SH-SY5Y (cell line): ENCODE measurements at regions not wholly inside any gene's neighbourhood (a gene's known extent, or its start where the extent isn't known, plus 50 kb on each side); places are given as distances from the start of the nearest gene placed in this dataset.

Experiments
- GATA2 ChIP-seq: IDR thresholded peaks from 2 replicates; pipeline ENCODE4 v1.6.1; 2011; ENCODE audit warnings: mild to moderate bottlenecking, low read depth, low read length
- GATA3 ChIP-seq: IDR thresholded peaks from 2 replicates; pipeline ENCODE4 v1.6.1; 2011; ENCODE audit warnings: low read depth, mild to moderate bottlenecking, low read length, moderate library complexity

DNA sequence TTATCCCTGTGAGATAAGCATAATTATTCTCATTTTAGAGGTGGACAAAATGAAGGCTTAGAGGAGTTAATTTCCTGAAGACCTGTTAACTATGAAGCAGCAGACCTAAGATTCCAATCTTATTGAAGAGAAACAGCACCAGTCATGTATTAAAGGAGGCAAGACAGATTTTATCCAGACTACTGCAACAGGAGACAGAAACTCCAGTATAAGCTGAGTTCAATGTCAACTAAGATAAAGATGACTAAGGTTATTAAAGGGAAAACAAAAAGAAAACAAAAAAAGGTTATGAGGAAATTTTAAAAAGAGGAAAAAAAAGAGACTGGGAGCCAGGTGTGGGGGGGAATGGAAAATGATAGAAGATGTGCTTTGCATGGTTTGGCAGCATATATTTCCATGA is 707.7 kb upstream of the NR2F2 start:
- TF ChIP-seq GATA3 (no peak), GATA2 (no peak)
